ENCODE measurements at regions not wholly inside any gene's neighbourhood (a gene's known extent, or its start where the extent isn't known, plus 50 kb on each side); places are given as distances from the start of the nearest gene placed in this dataset.

GRCh38 chr3:13166243-13167063, 93.2 kb upstream of the IQSEC1 start:
- Histone ChIP-seq H3K14ac (ENCODE audit: low read length in 2 of 2) (no peak overlapping the region), H3K4me3 (ENCODE audit: insufficient read depth in 1 of 2, low read depth in 1 of 2, low read length in 2 of 2) (no peak overlapping the region), H2BK120ac (ENCODE audit: low read depth, low read length) (no peak overlapping the region), H3K27me3 (ENCODE audit: control insufficient read depth in 1 of 2, insufficient read depth in 1 of 2, low read length in 2 of 2) (peaks cover 26 to 45% of the 10 kb centered on the region in 2 experiments), H3K23ac (ENCODE audit: low read length in 2 of 2) (no peak overlapping the region), H3K36me3 (ENCODE audit: control insufficient read depth in 1 of 2, insufficient read depth in 2 of 2, low read depth in 1 of 2, low read length in 2 of 2) (no peaks in the 10 kb centered on the region), H4K91ac (ENCODE audit: low read length) (no peak overlapping the region), H3K27ac (ENCODE audit: low read length, poor library complexity, severe bottlenecking) (no peak overlapping the region), H3K4ac (ENCODE audit: low read depth in 1 of 2, low read length in 2 of 2) (no peak overlapping the region), H2BK5ac (ENCODE audit: low read depth, low read length, poor library complexity, severe bottlenecking) (no peak overlapping the region), H2BK15ac (ENCODE audit: low read depth, poor library complexity, severe bottlenecking) (no peak overlapping the region), H3K4me2 (ENCODE audit: low read length, poor library complexity, severe bottlenecking) (no peak overlapping the region), H3K79me1 (replicated peaks; ENCODE audit: low read length, poor library complexity, severe bottlenecking) (no peaks in the 10 kb centered on the region), H3K9ac (ENCODE audit: low read length) (no peak overlapping the region), H2AFZ (ENCODE audit: low read depth, low read length) (no peak overlapping the region), H3K4me1 (ENCODE audit: control insufficient read depth, insufficient read depth, low read depth, low read length) (peaks cover 4% of the 10 kb centered on the region), H3K18ac (ENCODE audit: low read depth in 1 of 2, low read length in 2 of 2) (no peak overlapping the region), H2AK5ac (ENCODE audit: low read length, severe bottlenecking) (no peak overlapping the region), H2BK12ac (ENCODE audit: low read length in 2 of 2) (no peak overlapping the region), H3K9me3 (ENCODE audit: control insufficient read depth, low read length) (no peaks in the 10 kb centered on the region), H4K8ac (ENCODE audit: low read length) (no peak overlapping the region)
- DNase-seq, result no peak
- WGBS, result 77% methylated on average over 13 of the region's 13 CpGs

DNA sequence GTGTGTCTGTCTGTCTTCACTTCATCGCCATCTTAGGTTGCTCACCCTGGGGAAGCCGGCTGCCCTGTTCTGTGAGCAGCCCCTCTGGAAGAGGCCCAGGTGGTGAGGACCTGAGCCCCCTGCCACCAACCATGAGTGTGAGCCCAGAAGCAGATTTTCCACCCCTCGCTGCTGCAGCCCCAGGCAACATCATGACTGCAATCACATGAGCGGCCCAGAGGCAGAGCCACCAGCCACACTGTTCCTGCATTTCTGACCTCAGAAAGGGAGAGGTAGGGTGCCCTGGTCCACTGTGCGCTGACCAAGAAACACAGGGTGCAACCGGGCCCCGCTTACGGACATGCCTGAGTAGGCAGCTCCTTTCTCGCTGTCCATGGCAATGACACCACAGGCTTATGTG, 92.3 kb upstream of the IQSEC1 start:
- H3K4me2 ChIP-seq (ENCODE audit: low read length, poor library complexity, severe bottlenecking), result no peak overlapping the region
- H3K23ac ChIP-seq (ENCODE audit: low read length in 2 of 2), result no peak overlapping the region
- H3K4ac ChIP-seq (ENCODE audit: low read depth in 1 of 2, low read length in 2 of 2), result no peak overlapping the region
- DNase-seq, result no peak
- H2BK12ac ChIP-seq (ENCODE audit: low read length in 2 of 2), result no peak overlapping the region
- H4K8ac ChIP-seq (ENCODE audit: low read length), result no peak overlapping the region
- H3K14ac ChIP-seq (ENCODE audit: low read length in 2 of 2), result no peak overlapping the region
- no peaks in the 10 kb centered on the region for H3K36me3 ChIP-seq (ENCODE audit: control insufficient read depth in 1 of 2, insufficient read depth in 2 of 2, low read depth in 1 of 2, low read length in 2 of 2)
- WGBS, result 94% methylated on average over 9 of the region's 9 CpGs
- H4K91ac ChIP-seq (ENCODE audit: low read length), result no peak overlapping the region
- H3K27ac ChIP-seq (ENCODE audit: low read length, poor library complexity, severe bottlenecking), result no peak overlapping the region
- no peak overlapping the region for H2BK120ac ChIP-seq (ENCODE audit: low read depth, low read length)
- H3K4me3 ChIP-seq (ENCODE audit: insufficient read depth in 1 of 2, low read depth in 1 of 2, low read length in 2 of 2), result no peak overlapping the region
- no peak overlapping the region for H3K18ac ChIP-seq (ENCODE audit: low read depth in 1 of 2, low read length in 2 of 2)
- no peaks in the 10 kb centered on the region for H3K79me1 ChIP-seq (replicated peaks; ENCODE audit: low read length, poor library complexity, severe bottlenecking)
- no peak overlapping the region for H2BK15ac ChIP-seq (ENCODE audit: low read depth, poor library complexity, severe bottlenecking)
- no peak overlapping the region for H2AFZ ChIP-seq (ENCODE audit: low read depth, low read length)
- no peak overlapping the region for H2BK5ac ChIP-seq (ENCODE audit: low read depth, low read length, poor library complexity, severe bottlenecking)
- peaks cover 30 to 49% of the 10 kb centered on the region in 2 experiments for H3K27me3 ChIP-seq (ENCODE audit: control insufficient read depth in 1 of 2, insufficient read depth in 1 of 2, low read length in 2 of 2)
- H3K4me1 ChIP-seq (ENCODE audit: control insufficient read depth, insufficient read depth, low read depth, low read length), result peaks cover 10% of the 10 kb centered on the region
- no peak overlapping the region for H3K9ac ChIP-seq (ENCODE audit: low read length)
- no peak overlapping the region for H2AK5ac ChIP-seq (ENCODE audit: low read length, severe bottlenecking)
- H3K9me3 ChIP-seq (ENCODE audit: control insufficient read depth, low read length), result no peaks in the 10 kb centered on the region

- Histone ChIP-seq H4K91ac (ENCODE audit: low read length) (no peak overlapping the region), H4K8ac (ENCODE audit: low read length) (no peak overlapping the region), H3K27me3 (ENCODE audit: control insufficient read depth in 1 of 2, insufficient read depth in 1 of 2, low read length in 2 of 2) (peaks cover 30 to 50% of the 10 kb centered on the region in 2 experiments), H2BK5ac (ENCODE audit: low read depth, low read length, poor library complexity, severe bottlenecking) (no peak overlapping the region), H3K9ac (ENCODE audit: low read length) (no peak overlapping the region), H3K4me3 (ENCODE audit: insufficient read depth in 1 of 2, low read depth in 1 of 2, low read length in 2 of 2) (no peak overlapping the region), H3K14ac (ENCODE audit: low read length in 2 of 2) (no peak overlapping the region), H3K79me1 (replicated peaks; ENCODE audit: low read length, poor library complexity, severe bottlenecking) (no peaks in the 10 kb centered on the region), H3K36me3 (ENCODE audit: control insufficient read depth in 1 of 2, insufficient read depth in 2 of 2, low read depth in 1 of 2, low read length in 2 of 2) (no peaks in the 10 kb centered on the region), H3K18ac (ENCODE audit: low read depth in 1 of 2, low read length in 2 of 2) (no peak overlapping the region), H3K9me3 (ENCODE audit: control insufficient read depth, low read length) (no peaks in the 10 kb centered on the region), H2BK12ac (ENCODE audit: low read length in 2 of 2) (no peak overlapping the region), H2BK15ac (ENCODE audit: low read depth, poor library complexity, severe bottlenecking) (no peak overlapping the region), H3K4me1 (ENCODE audit: control insufficient read depth, insufficient read depth, low read depth, low read length) (peaks cover 10% of the 10 kb centered on the region), H3K4ac (ENCODE audit: low read depth in 1 of 2, low read length in 2 of 2) (no peak overlapping the region), H2AFZ (ENCODE audit: low read depth, low read length) (no peak overlapping the region), H2BK120ac (ENCODE audit: low read depth, low read length) (no peak overlapping the region), H3K4me2 (ENCODE audit: low read length, poor library complexity, severe bottlenecking) (no peak overlapping the region), H3K27ac (ENCODE audit: low read length, poor library complexity, severe bottlenecking) (no peak overlapping the region), H3K23ac (ENCODE audit: low read length in 2 of 2) (no peak overlapping the region), H2AK5ac (ENCODE audit: low read length, severe bottlenecking) (no peak overlapping the region)
- no peak for DNase-seq
- 81% methylated on average over 9 of the region's 9 CpGs for WGBS
Measured at GRCh38 chr3:13164893-13165492, 91.8 kb upstream of the IQSEC1 start.

DNA sequence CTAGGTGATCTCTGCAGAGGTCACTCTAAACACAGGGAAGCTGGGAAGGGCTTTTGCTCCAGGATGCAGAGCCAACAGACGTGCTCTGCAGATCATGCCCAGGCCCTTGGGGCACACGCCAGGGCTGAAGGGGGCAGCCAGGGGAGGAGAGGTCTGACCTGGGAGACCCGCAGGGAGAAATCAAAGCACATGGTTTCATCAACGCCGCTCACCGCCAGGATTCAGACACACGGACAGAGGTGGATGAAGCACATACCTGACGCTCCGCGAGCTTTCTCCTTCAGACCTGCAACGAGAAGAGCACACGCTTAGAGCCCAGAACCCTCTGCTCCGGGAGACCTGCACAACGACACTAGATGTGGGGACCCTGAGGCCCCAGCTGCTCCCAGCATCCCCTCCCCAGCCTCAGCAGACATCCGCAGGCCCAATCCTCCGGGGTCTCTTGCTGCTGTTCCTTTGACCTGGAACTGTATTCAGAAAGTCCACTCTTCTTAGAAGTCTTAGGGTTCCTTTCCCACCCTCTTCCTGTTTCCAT, 90.7 kb upstream of the IQSEC1 start:
- Histone ChIP-seq H3K4me3 (ENCODE audit: insufficient read depth in 1 of 2, low read depth in 1 of 2, low read length in 2 of 2) (no peak overlapping the region), H3K79me1 (replicated peaks; ENCODE audit: low read length, poor library complexity, severe bottlenecking) (no peaks in the 10 kb centered on the region), H2AK5ac (ENCODE audit: low read length, severe bottlenecking) (no peak overlapping the region), H2AFZ (ENCODE audit: low read depth, low read length) (no peak overlapping the region), H3K18ac (ENCODE audit: low read depth in 1 of 2, low read length in 2 of 2) (no peak overlapping the region), H3K4me1 (ENCODE audit: control insufficient read depth, insufficient read depth, low read depth, low read length) (peaks cover 10% of the 10 kb centered on the region), H3K36me3 (ENCODE audit: control insufficient read depth in 1 of 2, insufficient read depth in 2 of 2, low read depth in 1 of 2, low read length in 2 of 2) (no peaks in the 10 kb centered on the region), H3K23ac (ENCODE audit: low read length in 2 of 2) (no peak overlapping the region), H3K4ac (ENCODE audit: low read depth in 1 of 2, low read length in 2 of 2) (no peak overlapping the region), H3K9ac (ENCODE audit: low read length) (no peak overlapping the region), H2BK12ac (ENCODE audit: low read length in 2 of 2) (no peak overlapping the region), H2BK5ac (ENCODE audit: low read depth, low read length, poor library complexity, severe bottlenecking) (no peak overlapping the region), H3K9me3 (ENCODE audit: control insufficient read depth, low read length) (no peaks in the 10 kb centered on the region), H4K8ac (ENCODE audit: low read length) (no peak overlapping the region), H3K14ac (ENCODE audit: low read length in 2 of 2) (no peak overlapping the region), H3K27me3 (ENCODE audit: control insufficient read depth in 1 of 2, insufficient read depth in 1 of 2, low read length in 2 of 2) (peaks cover 30 to 50% of the 10 kb centered on the region in 2 experiments), H2BK120ac (ENCODE audit: low read depth, low read length) (no peak overlapping the region), H3K4me2 (ENCODE audit: low read length, poor library complexity, severe bottlenecking) (no peak overlapping the region), H4K91ac (ENCODE audit: low read length) (no peak overlapping the region), H3K27ac (ENCODE audit: low read length, poor library complexity, severe bottlenecking) (no peak overlapping the region), H2BK15ac (ENCODE audit: low read depth, poor library complexity, severe bottlenecking) (no peak overlapping the region)
- DNase-seq, result no peak
- WGBS, result 88% methylated on average over 16 of the region's 16 CpGs

Data from mesenchymal stem cell (in vitro differentiated cells and primary cell).